Neural cell (in vitro differentiated cells): ENCODE measurements at regions not wholly inside any gene's neighbourhood (a gene's known extent, or its start where the extent isn't known, plus 50 kb on each side); places are given as distances from the start of the nearest gene placed in this dataset.

ENCODE experiments used
- H2AFZ ChIP-seq: fragments of 200-600, 300-800 bp; sonication (generic), shearing (Covaris generic); 2 replicates; pipeline ENCODE4 v1.6.0; 2014; ENCODE audit warnings: low read depth, mild to moderate bottlenecking, antibody characterized with exemption, low read length, moderate library complexity
- H3F3A ChIP-seq: fragments of 200-600 bp; shearing (Covaris generic); 2 replicates; pipeline ENCODE4 v1.6.1; 2016; ENCODE audit warnings: mild to moderate bottlenecking, moderate library complexity, mixed read lengths, antibody characterized with exemption, low read length; ENCODE audit not compliant: insufficient read depth, poor library complexity, severe bottlenecking
- H3K27ac ChIP-seq: fragments of 200-600, 300-800 bp; sonication (generic), shearing (Covaris generic); 2 replicates; pipeline ENCODE4 v1.5.1; 2014; ENCODE audit warnings: mild to moderate bottlenecking, low read length, moderate library complexity
- H3K27me3 ChIP-seq: fragments of 300-800, 200-600 bp; sonication (generic), shearing (Covaris generic); 2 replicates; pipeline ENCODE4 v1.6.0; 2014; ENCODE audit warnings: mild to moderate bottlenecking, low read depth, low read length, moderate library complexity; ENCODE audit not compliant: insufficient read depth
- H3K36me3 ChIP-seq: fragments of 300-800, 200-600 bp; sonication (generic), shearing (Covaris generic); 2 replicates; pipeline ENCODE4 v1.5.1; 2014; ENCODE audit warnings: mild to moderate bottlenecking, antibody characterized with exemption, low read length, moderate library complexity; ENCODE audit not compliant: insufficient read depth
- H3K4me2 ChIP-seq: fragments of 300-800, 200-600 bp; sonication (generic), shearing (Covaris generic); 2 replicates; pipeline ENCODE4 v1.6.0; 2014; ENCODE audit warnings: mild to moderate bottlenecking, low read length
- H3K4me3 ChIP-seq: fragments of 300-800, 200-600 bp; sonication (generic), shearing (Covaris generic); 2 replicates; pipeline ENCODE4 v1.5.1; 2014; ENCODE audit warnings: mild to moderate bottlenecking, low read length, moderate library complexity
- H3K79me2 ChIP-seq: fragments of 200-600 bp; shearing (Covaris generic); replicated peaks from 2 replicates; pipeline ENCODE4 v1.6.0; 2014; ENCODE audit warnings: mild to moderate bottlenecking, low read length, moderate library complexity; ENCODE audit not compliant: insufficient read depth
- H3K9ac ChIP-seq: fragments of 300-800, 200-600 bp; sonication (generic), shearing (Covaris generic); 2 replicates; pipeline ENCODE4 v1.6.1; 2016; ENCODE audit warnings: mild to moderate bottlenecking, low read length, mixed read lengths
- H3K9me2 ChIP-seq: fragments of 200-600 bp; shearing (Covaris generic); 2 replicates; pipeline ENCODE4 v1.6.1; 2016; ENCODE audit warnings: mild to moderate bottlenecking, low read length, mixed read lengths; ENCODE audit not compliant: insufficient read depth
- H3K9me3 ChIP-seq: fragments of 200-600, 300-800 bp; sonication (generic), shearing (Covaris generic); 2 replicates; pipeline ENCODE4 v1.6.1; 2016; ENCODE audit warnings: mild to moderate bottlenecking, mixed run types, low read length, moderate library complexity, mixed read lengths
- H4K20me1 ChIP-seq: fragments of 200-600 bp; shearing (Covaris generic); 2 replicates; pipeline ENCODE4 v1.6.1; 2016; ENCODE audit warnings: mild to moderate bottlenecking, mixed run types; ENCODE audit not compliant: insufficient read depth
- EP300 ChIP-seq: fragments of 450-650 bp; conservative IDR thresholded peaks from 2 replicates; pipeline ENCODE4 v1.6.1; 2014; ENCODE audit warnings: antibody characterized with exemption, mild to moderate bottlenecking, moderate library complexity; ENCODE audit not compliant: poor library complexity, severe bottlenecking
- EZH2 ChIP-seq: fragments of 200-600, 300-800 bp; shearing (Covaris generic), sonication (generic); IDR thresholded peaks from 2 replicates; pipeline ENCODE4 v1.6.1; 2014; ENCODE audit warnings: antibody characterized with exemption, low read length, borderline replicate concordance, mild to moderate bottlenecking; ENCODE audit not compliant: insufficient read depth, poor library complexity, severe bottlenecking
- MXI1 ChIP-seq: fragments of 450-650 bp; conservative IDR thresholded peaks from 2 replicates; pipeline ENCODE4 v1.6.1; 2014; ENCODE audit warnings: antibody characterized with exemption, mild to moderate bottlenecking; ENCODE audit not compliant: poor library complexity, severe bottlenecking
- POLR2AphosphoS5 ChIP-seq: IDR thresholded peaks from 2 replicates; pipeline ENCODE4 v1.6.1; 2012
- RAD21 ChIP-seq: fragments of 450-650 bp; conservative IDR thresholded peaks from 2 replicates; pipeline ENCODE4 v1.6.1; 2014; ENCODE audit warnings: antibody characterized with exemption, mild to moderate bottlenecking, moderate library complexity
- SMC3 ChIP-seq: fragments of 450-650 bp; conservative IDR thresholded peaks from 2 replicates; pipeline ENCODE4 v1.6.1; 2014; ENCODE audit warnings: antibody characterized with exemption, mild to moderate bottlenecking, moderate library complexity; ENCODE audit not compliant: poor library complexity
- TAF1 ChIP-seq: IDR thresholded peaks from 2 replicates; pipeline ENCODE4 v1.6.1; 2012; ENCODE audit warnings: low read depth
- TF ChIP-seq, protein P1 (sequence below): IDR thresholded peaks from 2 replicates; pipeline ENCODE4 v1.6.1; 2012; ENCODE audit warnings: borderline replicate concordance
- TF ChIP-seq, protein P2 (sequence below): fragments of 450-650 bp; IDR thresholded peaks from 2 replicates; pipeline ENCODE4 v1.5.1; 2014; ENCODE audit warnings: antibody characterized with exemption, mild to moderate bottlenecking, moderate library complexity; ENCODE audit not compliant: poor library complexity, severe bottlenecking

DNA sequence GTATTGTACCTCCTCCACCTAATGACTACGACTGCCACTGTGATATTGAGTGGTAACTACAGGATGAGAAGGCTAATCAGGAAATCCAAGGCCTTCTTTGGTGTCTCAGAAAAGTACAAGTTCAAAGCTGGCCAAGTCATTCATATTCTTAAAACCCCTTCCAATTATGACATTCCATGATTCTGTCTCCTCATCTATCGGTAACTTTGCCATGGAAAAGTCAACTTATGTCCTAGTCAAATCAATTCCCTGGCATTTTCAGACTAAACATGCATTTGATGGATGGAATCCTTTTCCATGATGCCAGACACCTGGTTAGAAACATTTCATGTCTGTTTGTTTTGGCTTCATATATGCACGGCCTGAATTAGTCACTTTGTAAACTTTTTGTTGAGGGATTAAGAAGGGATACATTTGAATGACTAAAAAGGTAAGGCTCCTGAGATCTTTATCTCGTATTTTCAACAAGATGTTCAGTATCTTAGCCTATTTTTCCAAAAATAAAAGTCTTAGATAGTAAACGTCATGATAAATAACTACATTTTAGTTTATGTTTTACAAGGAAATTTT, 186.5 kb downstream of the NHLRC3 start:
- Histone ChIP-seq H3K9me3 (no peaks in the 10 kb centered on the region), H3F3A (no peaks in the 10 kb centered on the region), H3K27me3 (no peaks in the 10 kb centered on the region), H3K36me3 (no peaks in the 10 kb centered on the region), H3K9ac (no peak overlapping the region), H3K4me2 (no peak overlapping the region), H3K9me2 (no peaks in the 10 kb centered on the region), H4K20me1 (no peaks in the 10 kb centered on the region), H2AFZ (no peak overlapping the region), H3K4me3 (no peak overlapping the region), H3K79me2 (no peaks in the 10 kb centered on the region), H3K27ac (no peak overlapping the region)
- TF ChIP-seq TAF1 (no peak), SMC3 (no peak), EZH2 (no peak), EP300 (no peak), POLR2AphosphoS5 (no peak), MXI1 (no peak)
- TF ChIP-seq, protein P1, sequence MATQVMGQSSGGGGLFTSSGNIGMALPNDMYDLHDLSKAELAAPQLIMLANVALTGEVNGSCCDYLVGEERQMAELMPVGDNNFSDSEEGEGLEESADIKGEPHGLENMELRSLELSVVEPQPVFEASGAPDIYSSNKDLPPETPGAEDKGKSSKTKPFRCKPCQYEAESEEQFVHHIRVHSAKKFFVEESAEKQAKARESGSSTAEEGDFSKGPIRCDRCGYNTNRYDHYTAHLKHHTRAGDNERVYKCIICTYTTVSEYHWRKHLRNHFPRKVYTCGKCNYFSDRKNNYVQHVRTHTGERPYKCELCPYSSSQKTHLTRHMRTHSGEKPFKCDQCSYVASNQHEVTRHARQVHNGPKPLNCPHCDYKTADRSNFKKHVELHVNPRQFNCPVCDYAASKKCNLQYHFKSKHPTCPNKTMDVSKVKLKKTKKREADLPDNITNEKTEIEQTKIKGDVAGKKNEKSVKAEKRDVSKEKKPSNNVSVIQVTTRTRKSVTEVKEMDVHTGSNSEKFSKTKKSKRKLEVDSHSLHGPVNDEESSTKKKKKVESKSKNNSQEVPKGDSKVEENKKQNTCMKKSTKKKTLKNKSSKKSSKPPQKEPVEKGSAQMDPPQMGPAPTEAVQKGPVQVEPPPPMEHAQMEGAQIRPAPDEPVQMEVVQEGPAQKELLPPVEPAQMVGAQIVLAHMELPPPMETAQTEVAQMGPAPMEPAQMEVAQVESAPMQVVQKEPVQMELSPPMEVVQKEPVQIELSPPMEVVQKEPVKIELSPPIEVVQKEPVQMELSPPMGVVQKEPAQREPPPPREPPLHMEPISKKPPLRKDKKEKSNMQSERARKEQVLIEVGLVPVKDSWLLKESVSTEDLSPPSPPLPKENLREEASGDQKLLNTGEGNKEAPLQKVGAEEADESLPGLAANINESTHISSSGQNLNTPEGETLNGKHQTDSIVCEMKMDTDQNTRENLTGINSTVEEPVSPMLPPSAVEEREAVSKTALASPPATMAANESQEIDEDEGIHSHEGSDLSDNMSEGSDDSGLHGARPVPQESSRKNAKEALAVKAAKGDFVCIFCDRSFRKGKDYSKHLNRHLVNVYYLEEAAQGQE = no peak

DNA sequence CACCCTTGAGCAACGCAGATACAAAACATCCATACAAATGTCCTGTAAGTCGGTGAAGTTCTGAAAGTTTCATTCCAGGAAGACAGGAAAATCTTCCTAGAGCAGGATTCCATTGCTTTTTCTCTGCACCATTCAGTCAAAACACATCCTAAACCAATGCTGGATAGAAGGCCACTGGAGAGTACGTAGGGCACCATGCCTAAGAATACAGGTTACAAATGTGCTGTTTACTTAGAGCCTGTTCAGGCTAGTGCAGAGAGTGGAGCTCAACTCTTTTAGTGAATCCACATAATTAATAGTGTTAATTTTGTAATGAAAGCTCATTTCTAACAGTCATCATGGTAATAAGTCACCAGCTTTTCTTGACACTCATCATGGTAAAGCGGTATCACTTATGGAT, 187.6 kb downstream of the NHLRC3 start:
- H3K9me3 ChIP-seq = no peaks in the 10 kb centered on the region
- no peak overlapping the region for H3K27ac ChIP-seq
- no peaks in the 10 kb centered on the region for H3K36me3 ChIP-seq
- no peaks in the 10 kb centered on the region for H3K9me2 ChIP-seq
- no peaks in the 10 kb centered on the region for H4K20me1 ChIP-seq
- no peaks in the 10 kb centered on the region for H3K27me3 ChIP-seq
- no peak overlapping the region for H3K9ac ChIP-seq
- H3K4me2 ChIP-seq = no peak overlapping the region
- H3K79me2 ChIP-seq = no peaks in the 10 kb centered on the region
- TF ChIP-seq SMC3 (no peak), POLR2AphosphoS5 (no peak), MXI1 (no peak)
- no peak overlapping the region for H3K4me3 ChIP-seq
- no peak overlapping the region for H2AFZ ChIP-seq
- H3F3A ChIP-seq = no peaks in the 10 kb centered on the region

- no peak overlapping the region for H3K4me2 ChIP-seq
- H4K20me1 ChIP-seq = no peaks in the 10 kb centered on the region
- H3K4me3 ChIP-seq = no peak overlapping the region
- TF ChIP-seq TAF1 (no peak), SMC3 (no peak), POLR2AphosphoS5 (no peak), EP300 (no peak), RAD21 (no peak), MXI1 (no peak), EZH2 (no peak)
- TF ChIP-seq, protein P1 = no peak
- TF ChIP-seq, protein P2, sequence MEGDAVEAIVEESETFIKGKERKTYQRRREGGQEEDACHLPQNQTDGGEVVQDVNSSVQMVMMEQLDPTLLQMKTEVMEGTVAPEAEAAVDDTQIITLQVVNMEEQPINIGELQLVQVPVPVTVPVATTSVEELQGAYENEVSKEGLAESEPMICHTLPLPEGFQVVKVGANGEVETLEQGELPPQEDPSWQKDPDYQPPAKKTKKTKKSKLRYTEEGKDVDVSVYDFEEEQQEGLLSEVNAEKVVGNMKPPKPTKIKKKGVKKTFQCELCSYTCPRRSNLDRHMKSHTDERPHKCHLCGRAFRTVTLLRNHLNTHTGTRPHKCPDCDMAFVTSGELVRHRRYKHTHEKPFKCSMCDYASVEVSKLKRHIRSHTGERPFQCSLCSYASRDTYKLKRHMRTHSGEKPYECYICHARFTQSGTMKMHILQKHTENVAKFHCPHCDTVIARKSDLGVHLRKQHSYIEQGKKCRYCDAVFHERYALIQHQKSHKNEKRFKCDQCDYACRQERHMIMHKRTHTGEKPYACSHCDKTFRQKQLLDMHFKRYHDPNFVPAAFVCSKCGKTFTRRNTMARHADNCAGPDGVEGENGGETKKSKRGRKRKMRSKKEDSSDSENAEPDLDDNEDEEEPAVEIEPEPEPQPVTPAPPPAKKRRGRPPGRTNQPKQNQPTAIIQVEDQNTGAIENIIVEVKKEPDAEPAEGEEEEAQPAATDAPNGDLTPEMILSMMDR = no peak
- no peaks in the 10 kb centered on the region for H3K9me3 ChIP-seq
- no peaks in the 10 kb centered on the region for H3K9me2 ChIP-seq
- no peak overlapping the region for H2AFZ ChIP-seq
- no peak overlapping the region for H3K27ac ChIP-seq
- no peaks in the 10 kb centered on the region for H3K79me2 ChIP-seq
- H3K9ac ChIP-seq = no peak overlapping the region
- no peaks in the 10 kb centered on the region for H3K27me3 ChIP-seq
- H3F3A ChIP-seq = no peaks in the 10 kb centered on the region
- no peaks in the 10 kb centered on the region for H3K36me3 ChIP-seq
Measured at GRCh38 chr13:39226359-39226758, 188.1 kb downstream of the NHLRC3 start.
